ENCODE measurements at regions not wholly inside any gene's neighbourhood (a gene's known extent, or its start where the extent isn't known, plus 50 kb on each side); places are given as distances from the start of the nearest gene placed in this dataset.
"Not testable (repeated sequence)": the region's sequence is repeated elsewhere in the genome, so short reads cannot be mapped to it uniquely, and the experiment has no call there.

- Histone ChIP-seq H3K27ac (replicated peaks) (no peak overlapping the region), H3K27me3 (ENCODE audit: insufficient read depth, poor library complexity, severe bottlenecking) (no peaks in the 10 kb centered on the region), H3K4me3 (replicated peaks; ENCODE audit: insufficient read depth, low read length) (no peak overlapping the region)
- no peak for DNase-seq (ENCODE audit: low read depth in 1 of 2, low spot score in 1 of 2)
- TF ChIP-seq SPI1 (IDR thresholded peaks at IDR 0.05; ENCODE audit: borderline replicate concordance, low read depth): no peak
- no peak for TF ChIP-seq CTCF (IDR thresholded peaks at IDR 0.05; ENCODE audit: insufficient read depth, low read length)
- no peak for TF ChIP-seq REST (IDR thresholded peaks at IDR 0.05; ENCODE audit: insufficient replicate concordance, low read depth)
- no peak for TF ChIP-seq POLR2AphosphoS5 (IDR thresholded peaks at IDR 0.05; ENCODE audit: low read depth)
- no peak for TF ChIP-seq GABPA (IDR thresholded peaks at IDR 0.05; ENCODE audit: low read depth)
These were observed 670.1 kb upstream of the LCORL start for GRCh38 chr4:18691431-18692200.

GRCh38 chr4:18690291-18690955 lies 668.9 kb upstream of the LCORL start:
- TF ChIP-seq POLR2AphosphoS5 (IDR thresholded peaks at IDR 0.05; ENCODE audit: low read depth) (no peak), CTCF (IDR thresholded peaks at IDR 0.05; ENCODE audit: insufficient read depth, low read length) (no peak), REST (IDR thresholded peaks at IDR 0.05; ENCODE audit: insufficient replicate concordance, low read depth) (no peak), GABPA (IDR thresholded peaks at IDR 0.05; ENCODE audit: low read depth) (no peak), SPI1 (IDR thresholded peaks at IDR 0.05; ENCODE audit: borderline replicate concordance, low read depth) (no peak)
- Histone ChIP-seq H3K27ac (replicated peaks) (no peak overlapping the region), H3K27me3 (ENCODE audit: insufficient read depth, poor library complexity, severe bottlenecking) (no peaks in the 10 kb centered on the region), H3K4me3 (replicated peaks; ENCODE audit: insufficient read depth, low read length) (no peak overlapping the region)
- no peak for DNase-seq (ENCODE audit: low read depth in 1 of 2, low spot score in 1 of 2)

- TF ChIP-seq CTCF (IDR thresholded peaks at IDR 0.05; ENCODE audit: insufficient read depth, low read length) (peak; percentile 56), GABPA (IDR thresholded peaks at IDR 0.05; ENCODE audit: low read depth) (no peak), SPI1 (IDR thresholded peaks at IDR 0.05; ENCODE audit: borderline replicate concordance, low read depth) (no peak), REST (IDR thresholded peaks at IDR 0.05; ENCODE audit: insufficient replicate concordance, low read depth) (no peak), POLR2AphosphoS5 (IDR thresholded peaks at IDR 0.05; ENCODE audit: low read depth) (no peak)
- no peak overlapping the region for H3K27ac ChIP-seq (replicated peaks)
- no peak overlapping the region for H3K4me3 ChIP-seq (replicated peaks; ENCODE audit: insufficient read depth, low read length)
- H3K27me3 ChIP-seq (ENCODE audit: insufficient read depth, poor library complexity, severe bottlenecking): no peaks in the 10 kb centered on the region
- DNase-seq (ENCODE audit: low read depth in 1 of 2, low spot score in 1 of 2): peak in 1 of 2 experiments; percentile 24
These were observed 668.0 kb upstream of the LCORL start for GRCh38 chr4:18689308-18690115.

- DNase-seq (ENCODE audit: low read depth in 1 of 2, low spot score in 1 of 2); H3K27ac ChIP-seq (replicated peaks); H3K4me3 ChIP-seq (replicated peaks; ENCODE audit: insufficient read depth, low read length); H3K27me3 ChIP-seq (ENCODE audit: insufficient read depth, poor library complexity, severe bottlenecking): not testable (repeated sequence)
These were observed 666.8 kb upstream of the LCORL start for GRCh38 chr4:18688351-18688750.

Measured in HL-60 (cell line).